Cerebellar nuclear complex (tissue), 1 donor: ENCODE measurements at regions not wholly inside any gene's neighbourhood (a gene's known extent, or its start where the extent isn't known, plus 50 kb on each side); places are given as distances from the start of the nearest gene placed in this dataset.

Source experiments
- DNase-seq, 2 experiments: peaks; one replicate each; lab custom pipeline; 2025; lab: John Stamatoyannopoulos, UW

DNA sequence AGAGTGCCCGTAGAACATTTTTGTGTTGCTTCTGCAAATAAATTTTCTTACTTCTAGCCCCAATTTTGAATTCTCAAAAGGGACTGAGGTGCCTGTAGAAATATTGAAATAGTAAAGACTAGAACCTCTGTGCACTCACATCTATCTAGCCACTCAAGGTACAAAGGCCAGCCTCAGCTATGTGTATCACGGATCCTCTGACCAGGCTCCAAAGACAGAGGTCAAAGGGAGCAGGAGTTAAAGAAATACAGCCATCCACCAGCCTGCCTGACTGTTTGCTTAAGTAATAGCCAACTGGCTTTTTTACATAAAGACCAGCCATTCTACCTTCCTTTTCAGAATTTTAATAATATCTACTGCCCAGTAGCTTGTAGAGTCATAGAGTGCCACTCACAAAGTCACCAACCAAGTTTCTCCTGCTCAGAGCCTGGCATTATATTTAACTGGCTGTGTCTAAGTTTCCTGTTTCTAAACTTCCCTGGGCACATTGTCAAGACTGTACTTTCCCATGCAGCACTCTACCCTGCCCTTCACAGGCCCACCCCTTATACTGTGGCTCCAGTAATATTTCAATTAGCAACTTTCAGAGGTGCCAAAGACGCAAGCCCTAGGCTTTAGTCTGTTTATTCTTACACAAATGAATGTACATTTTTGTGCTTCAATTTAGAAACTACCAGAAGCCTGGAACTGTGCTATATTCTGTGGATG is 338.3 kb upstream of the NT5C1B start:
- DNase-seq = no peak

DNA sequence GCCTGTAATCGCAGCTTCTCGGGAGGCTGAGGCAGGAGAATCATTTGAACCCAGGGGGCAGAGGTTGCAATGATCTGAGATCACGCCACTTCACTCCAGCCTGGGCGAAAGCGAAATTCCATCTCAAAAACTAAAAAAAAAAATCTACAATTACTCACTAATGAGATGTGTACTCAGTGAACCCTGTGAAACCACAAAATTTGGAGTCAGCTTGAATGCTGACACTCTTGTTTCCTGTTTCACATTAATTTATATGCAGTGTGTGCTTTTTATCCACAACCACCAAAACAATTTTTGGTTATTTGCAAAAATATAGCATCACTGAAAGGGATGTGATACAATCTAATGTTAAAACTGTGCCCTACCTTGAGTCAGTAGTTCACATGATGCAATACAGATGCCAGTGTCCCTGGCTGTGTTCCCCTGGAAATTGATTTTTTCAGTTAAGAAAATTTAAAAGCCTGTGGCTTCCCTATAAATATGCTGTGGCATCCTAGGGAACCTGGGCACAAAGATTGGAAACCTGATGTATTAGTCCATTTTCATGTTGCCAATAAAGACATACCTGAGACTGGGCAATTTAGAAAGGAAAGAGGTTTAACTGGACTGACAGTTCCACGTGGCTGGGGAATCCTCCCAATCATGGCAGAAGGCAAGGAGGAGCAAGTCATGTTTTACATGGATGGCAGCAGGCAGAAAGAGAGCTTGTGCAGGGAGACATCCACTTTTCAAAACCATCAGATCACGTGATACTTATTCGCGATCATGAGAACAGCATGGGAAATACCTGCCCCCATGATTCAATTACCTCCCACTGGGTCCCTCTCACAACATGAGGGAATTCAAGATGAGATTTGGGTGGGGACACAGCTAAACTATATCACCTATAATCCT is 337.5 kb upstream of the NT5C1B start:
- DNase-seq = no peak

- no peak for DNase-seq
Measured at GRCh38 chr2:18925296-18925695, 335.9 kb upstream of the NT5C1B start.

DNA sequence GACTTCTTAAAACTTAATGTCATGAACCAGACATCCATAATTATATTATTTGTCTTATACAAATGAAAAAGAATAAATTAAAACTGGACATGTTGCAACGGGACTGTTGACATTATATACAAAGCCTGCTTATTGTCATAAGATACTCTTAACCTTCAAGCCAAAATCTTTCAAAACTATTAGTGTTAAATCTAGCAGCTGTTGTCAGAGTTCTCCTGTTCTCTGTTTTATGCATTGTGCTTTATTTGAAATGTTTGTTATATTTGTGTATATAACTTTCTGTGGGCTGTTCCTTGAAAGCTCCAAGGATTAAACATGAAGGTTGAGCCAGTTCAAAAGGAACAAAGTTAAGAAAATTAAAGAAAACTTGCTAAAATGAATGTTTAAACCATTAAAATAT is 335.5 kb upstream of the NT5C1B start:
- no peak for DNase-seq

GRCh38 chr2:18924386-18924785 is 335.0 kb upstream of the NT5C1B start:
- no peak for DNase-seq

DNA sequence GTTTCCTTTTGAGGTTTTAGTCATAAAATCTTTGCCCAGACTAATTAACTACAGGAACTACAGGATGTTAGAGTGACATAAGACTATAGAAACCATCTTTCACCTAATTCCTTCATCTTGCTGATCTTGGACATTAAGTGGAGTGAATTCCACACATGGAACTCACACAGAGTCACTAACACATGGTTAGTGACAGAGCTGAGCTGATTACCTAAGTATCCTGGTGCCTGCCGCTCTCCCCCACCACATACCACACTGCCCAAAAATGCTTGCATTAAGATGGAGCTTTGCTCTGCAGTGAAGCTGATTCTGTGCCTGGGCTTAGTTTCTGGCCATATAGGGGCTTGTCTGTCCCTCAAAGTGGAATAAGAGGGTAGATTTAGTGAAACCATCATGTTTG is 332.9 kb upstream of the NT5C1B start:
- no peak for DNase-seq

DNA sequence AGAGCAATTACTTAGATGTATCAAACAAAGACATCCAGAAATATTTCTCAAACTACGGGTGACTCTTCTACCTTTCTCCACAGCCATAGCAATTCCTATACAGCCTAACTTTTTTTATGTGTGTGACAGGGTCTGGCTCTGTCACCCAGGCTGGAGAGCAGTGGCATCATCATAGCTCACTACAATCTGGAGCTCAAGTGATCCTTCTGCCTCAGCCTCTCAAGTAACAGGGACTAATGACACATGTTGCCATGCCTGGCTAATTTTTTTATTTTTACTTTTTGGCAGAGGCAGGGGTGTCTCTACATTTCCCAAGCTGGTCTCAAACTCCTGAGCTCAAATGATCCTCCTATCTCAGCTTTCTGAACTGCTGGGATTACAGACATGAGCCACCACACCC is 328.9 kb upstream of the NT5C1B start:
- no peak for DNase-seq

DNA sequence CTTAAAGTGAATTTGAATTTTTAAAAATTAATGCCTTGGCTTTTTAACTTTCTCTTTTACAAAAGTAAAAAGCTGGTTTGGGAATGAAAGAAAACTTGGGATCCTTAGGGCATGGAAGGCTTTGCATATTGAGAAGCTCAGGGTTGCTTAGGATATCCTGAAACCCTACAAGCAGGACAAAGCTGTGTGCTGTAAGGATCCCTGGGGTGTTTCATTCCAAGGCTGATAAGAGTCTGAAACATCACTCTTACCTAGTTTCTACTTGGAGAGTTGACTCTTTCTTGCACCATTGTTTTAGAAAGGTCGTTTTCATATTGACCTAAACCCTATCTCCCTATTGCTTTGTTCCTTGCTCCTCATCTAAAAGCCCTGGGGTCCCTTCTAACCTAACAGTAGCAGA is 325.9 kb upstream of the NT5C1B start:
- DNase-seq = no peak

DNA sequence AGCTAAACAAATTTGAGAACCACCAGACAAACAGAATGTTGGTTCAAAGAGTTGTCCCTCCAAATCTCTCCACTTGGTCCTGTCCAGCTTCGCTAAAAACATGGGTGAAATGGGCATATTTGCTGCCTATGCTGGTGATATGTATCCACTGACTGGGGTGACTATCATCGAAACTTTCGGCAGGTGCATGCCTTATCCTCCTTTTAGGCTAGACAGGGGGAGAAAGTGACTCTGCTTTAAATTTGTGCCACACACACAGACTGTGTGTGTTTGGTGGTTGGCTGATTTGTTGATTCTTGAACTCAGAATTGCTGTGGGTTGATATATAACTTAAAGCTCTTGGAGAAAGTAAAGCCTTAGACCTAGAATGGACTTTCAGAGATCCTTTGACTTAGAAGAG is 324.1 kb upstream of the NT5C1B start:
- no peak for DNase-seq

- DNase-seq = no peak
Measured at GRCh38 chr2:18912225-18912888, 323.0 kb upstream of the NT5C1B start.

GRCh38 chr2:18911416-18911815 is 322.0 kb upstream of the NT5C1B start:
- no peak for DNase-seq

DNA sequence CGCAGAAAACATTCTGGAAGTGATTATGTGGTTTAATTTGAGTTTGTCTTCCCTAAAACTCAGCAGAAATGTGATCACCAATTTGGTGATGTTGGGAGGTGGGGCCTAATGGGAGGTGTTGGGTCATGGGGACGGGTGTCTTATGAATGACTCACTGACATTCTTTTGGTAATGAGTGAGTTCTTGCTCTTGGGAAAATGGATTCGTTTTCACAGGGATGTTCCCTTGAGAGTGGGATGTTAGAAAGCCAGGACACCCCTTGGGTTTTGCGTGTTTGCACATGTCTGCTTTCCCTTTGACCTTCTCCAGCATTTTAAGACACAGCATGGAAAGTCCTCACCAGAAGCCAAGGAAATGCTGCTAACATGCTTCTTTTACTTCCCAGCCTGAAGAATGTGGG is 321.5 kb upstream of the NT5C1B start:
- no peak for DNase-seq

- DNase-seq = no peak
Measured at GRCh38 chr2:18907937-18908336, 318.6 kb upstream of the NT5C1B start.

- no peak for DNase-seq
Measured at GRCh38 chr2:18907508-18907907, 318.1 kb upstream of the NT5C1B start.

- no peak for DNase-seq
Measured at GRCh38 chr2:18903750-18904149, 314.4 kb upstream of the NT5C1B start.

GRCh38 chr2:18901242-18901641 is 311.9 kb upstream of the NT5C1B start:
- DNase-seq = no peak

DNA sequence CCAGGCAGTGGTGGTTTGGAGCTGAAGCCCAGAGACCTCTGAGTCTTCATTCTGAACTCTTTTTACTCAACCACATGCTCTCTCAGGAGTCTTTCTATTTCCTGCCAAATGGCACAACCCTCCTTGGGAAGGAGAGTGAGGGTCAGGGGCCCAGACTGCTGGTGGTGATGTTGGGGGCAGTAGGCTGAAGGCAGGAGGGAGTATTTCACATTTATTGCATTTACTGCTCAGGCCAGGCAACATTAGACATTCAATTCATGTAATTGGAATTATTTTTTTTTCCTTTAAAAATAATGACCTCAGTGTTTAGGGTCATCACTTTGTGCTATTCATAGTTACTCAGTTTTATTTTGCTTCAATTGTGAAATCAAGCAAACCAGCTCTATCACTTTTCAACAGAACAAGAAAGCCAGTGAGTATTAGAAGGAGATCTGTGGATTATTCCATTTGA is 311.3 kb upstream of the NT5C1B start:
- no peak for DNase-seq

GRCh38 chr2:18899725-18900124 is 310.4 kb upstream of the NT5C1B start:
- DNase-seq = no peak

DNA sequence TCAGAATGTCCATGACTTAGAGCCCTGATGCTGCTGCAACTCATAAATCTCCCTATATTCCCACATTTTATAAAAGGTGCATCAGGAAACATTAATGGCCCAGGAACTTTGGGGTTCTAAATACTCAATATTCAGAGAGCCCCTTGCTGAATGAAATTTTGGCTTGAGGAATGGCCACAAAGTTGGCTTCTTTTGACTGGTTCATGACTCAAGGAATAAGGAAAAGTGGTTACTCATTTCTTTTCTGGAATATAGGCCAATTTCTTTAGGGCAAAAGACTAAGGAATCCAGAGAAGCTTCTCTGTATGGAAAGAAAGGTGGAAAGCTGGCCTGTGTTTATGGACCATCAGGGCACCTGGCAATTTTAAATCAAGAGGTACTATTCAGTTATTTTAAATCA is 308.9 kb upstream of the NT5C1B start:
- no peak for DNase-seq

DNA sequence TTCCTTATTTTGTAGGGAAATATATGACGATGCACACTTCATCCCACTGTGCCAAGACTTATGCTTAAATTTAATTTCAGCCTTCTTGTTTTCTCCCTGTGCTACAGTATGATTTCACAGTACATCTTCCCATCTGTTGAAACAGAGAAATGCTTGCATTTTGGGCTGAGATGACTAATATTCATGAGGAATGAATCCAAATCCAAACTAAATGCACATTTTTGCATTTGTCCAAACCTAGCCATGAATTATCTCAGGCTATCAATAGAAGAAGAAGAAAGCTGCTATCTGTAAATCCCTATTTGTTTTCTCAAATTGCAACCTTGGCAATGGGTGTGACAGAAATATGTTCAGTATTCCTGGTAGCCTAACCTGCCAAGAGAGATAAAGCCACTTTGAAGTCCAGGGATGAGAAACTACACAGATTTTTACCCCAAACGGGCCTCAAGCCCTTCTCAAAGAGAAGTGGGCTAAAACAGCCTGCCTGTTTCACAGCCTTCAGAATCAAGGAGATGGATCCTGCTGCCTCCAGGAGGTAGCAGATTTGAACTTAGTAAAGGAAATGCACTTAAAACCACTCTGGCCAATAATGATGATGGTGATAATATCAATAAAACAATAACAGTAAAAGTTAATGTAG is 306.9 kb upstream of the NT5C1B start:
- DNase-seq = no peak

DNA sequence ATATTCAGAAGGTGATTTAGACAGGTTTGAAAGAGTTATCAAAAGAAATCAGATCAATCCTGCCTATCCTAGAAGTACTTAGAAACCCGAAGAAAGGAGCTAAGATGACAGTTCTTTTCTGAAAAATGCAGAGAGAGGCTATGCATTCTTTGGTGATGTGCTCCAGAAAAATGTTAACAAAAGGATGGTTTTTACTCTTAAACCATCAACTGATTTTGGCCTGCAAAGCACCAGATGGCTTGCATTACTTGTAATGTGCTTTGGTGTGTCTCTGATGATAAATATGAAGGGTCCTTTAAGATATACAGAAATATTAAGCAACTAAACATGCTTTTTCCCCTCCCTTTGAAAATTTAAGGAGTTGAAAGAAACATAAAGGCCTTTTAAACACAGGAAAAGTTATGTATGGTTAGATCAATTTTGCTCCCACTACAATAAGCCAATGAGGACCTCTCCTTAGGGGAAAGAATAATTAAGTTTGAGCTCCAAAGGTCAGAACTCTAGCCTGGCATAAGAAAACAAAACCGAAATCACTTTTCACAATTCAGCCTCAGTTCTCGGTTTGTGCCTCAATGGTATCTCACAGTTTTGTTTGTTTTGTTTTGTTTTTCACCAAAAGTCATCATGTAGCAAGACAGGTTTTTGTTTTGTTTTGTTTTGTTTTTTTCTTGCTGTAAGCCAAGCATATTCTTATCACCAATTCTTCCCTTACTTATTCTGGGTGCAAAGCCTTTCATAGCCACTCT is 302.4 kb upstream of the NT5C1B start:
- no peak for DNase-seq
